NOMO-1 (cell line): ENCODE measurements at regions not wholly inside any gene's neighbourhood (a gene's known extent, or its start where the extent isn't known, plus 50 kb on each side); places are given as distances from the start of the nearest gene placed in this dataset.

ENCODE experiments used
- DNase-seq, 2 experiments: peaks; one replicate each; lab custom pipeline; 2025; ENCODE audit not compliant: unreplicated experiment in 2 of 2; lab: John Stamatoyannopoulos, UW

DNA sequence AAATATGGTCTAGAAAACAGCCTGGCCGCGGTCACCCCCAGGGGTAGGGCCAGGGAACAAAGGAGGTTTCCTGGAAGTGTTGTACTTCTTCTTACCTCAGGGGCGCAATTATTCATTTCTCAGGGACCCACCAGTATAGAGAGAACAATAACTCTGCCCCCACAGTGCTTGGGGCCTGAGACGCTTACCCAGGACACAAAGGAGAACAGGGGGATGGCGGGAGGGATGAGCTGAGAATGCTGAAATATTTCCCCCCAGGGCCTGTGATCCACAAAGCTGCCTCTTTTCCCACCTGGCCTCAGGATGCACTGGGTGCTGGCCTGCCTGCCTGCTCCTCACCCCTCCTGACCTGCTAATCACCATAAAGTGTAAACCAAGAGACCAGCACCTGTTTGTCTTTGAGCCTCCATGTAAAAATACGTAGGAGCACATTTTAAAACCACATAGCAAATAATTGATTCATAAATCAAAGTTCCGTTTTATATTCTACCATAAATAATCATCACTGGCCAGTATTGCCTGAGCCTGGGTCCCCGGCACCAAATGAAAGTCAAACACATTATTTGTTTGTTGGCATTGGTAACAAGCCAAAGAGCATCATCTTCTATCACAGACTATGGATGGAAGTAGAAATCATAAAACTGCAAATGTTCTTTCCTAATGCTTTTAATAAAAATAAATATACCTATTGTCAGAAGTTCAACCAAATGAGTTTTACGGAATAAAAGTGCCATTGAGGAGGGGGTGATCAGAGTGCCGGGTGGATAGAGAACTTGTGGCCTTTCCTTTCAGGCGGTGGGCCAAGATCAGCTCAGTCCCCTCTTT, 67.3 kb upstream of the RMDN2 start:
- DNase-seq: no peak

DNA sequence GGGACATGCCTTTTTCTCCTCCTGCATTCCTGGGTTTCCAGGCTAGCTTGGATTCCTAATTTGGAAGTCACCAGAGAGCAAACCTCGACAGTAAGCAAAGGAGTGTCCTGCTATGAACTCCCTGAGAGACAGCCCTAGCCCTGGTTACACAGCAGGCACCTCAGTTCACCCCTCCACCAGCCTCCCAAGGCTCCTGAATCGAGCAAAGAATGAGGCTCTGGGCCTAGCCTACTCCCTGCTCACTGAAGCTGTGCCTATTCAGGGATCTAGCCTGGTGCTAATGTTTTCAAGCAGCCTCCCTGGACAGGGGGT, 66.7 kb upstream of the RMDN2 start:
- DNase-seq: no peak

DNA sequence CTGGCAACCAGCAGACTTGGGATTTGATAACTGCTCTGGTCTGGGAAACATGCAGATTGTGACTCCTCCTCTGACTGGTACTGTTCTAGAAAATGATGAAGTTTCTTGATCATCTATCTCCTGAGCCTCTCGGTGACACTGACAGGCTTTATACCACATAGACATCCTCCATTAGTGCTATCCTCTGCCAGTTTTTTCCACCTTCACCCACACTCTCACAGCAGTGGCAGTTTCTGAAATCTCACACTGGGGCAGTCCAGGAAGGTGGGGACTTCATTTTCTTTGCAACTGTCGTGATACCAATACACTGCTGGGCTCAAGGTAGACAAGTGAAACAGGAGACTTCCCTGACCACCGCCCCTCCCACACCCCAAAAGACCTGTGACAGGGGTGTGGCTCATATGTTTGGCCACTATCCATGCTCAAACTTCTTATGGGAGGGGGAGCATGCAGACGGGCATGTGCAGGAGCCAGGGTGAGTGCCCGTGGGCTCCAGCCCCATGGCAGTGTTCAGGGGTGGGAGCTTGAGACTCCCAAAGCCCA, 66.3 kb upstream of the RMDN2 start:
- DNase-seq: no peak

DNA sequence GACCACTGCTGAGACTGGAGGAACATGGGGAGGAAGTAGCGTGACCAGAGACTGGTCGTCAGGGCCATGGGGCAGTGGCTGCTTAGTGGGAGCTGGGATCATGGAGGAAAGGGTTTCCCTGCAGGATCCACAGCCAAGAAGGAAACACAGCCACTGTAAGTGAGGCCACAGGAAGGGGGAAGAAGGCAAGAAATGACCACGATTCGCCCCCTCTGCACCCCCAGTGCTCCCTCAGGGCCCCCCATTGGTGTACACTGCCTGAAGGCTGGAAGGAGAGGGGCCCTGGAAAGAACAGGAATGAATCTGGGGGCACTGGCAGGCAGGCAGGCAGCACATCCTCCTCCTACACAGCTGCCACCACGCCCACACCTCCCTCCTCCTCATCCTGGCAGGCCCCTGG, 62.5 kb upstream of the RMDN2 start:
- DNase-seq: no peak

DNA sequence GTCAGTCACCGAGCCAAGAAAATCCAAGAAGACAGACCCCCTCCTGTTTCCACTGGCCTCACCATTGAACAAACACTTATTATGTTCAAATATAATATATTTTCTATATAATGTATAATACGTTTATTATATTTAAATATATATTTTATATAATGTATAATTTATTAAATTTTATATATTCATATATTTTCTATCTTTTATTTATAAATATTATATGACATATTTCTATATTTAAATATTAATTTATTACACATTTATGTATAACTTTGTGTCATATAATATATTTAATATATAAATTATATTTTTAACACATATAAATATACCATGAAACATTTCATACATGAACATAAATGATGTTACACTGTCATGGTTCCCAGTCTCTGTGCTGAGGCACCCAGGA, 60.9 kb upstream of the RMDN2 start:
- DNase-seq: no peak

DNA sequence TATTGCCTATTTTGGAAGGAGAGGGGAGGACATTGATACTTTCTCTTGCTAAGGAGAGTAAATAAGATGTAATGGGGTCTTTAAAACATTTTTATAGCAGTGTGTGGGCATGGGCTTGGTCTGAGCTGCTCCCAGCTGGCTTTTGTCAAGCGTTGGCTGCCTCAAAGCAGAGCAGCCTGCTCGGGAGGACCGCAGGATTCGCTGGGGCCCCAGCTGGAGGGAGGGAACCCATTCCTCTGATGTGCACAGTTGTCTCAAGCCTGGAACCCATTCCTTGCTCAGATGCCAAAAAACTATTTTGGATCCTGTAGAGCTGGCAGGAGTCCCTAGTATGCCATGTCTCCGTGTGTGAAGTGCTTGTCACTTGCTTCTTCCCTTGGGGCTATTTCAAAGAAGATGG, 59.4 kb upstream of the RMDN2 start:
- DNase-seq: no peak

DNA sequence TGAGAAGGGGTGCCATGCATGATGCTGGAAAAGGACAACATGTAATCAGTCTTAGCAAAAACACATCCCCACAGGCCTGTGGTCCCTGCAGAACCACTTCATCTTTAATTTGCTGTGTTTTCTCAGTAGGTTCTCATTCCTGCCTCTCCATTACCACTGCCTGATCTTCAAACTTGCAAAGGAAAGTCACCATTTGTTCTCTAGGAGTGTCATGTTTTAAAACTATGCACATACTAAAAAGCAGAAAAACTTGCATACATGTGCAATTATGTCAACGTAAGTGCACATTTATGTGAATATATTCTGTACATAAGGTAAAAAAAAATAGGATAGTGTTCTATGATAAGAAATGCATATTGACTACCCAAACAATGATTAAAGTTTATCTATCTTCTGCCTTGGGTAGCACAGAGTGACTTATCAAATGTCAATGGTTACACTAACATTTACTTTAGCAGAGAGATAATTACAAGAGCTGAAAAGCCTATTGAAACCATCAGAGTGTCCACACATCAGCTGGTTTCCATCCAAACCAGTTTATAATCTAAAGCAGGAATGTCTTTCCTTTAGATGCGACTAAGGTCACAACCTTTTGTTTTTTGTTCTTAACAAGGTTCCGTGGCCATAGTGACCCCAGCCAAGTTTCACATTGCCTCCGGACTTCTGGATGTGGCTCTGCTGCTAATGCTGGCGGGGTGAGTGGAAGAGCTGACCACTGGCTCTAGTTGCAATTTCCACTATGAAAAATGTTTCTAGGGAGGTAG, 58.7 kb upstream of the RMDN2 start:
- DNase-seq: no peak

DNA sequence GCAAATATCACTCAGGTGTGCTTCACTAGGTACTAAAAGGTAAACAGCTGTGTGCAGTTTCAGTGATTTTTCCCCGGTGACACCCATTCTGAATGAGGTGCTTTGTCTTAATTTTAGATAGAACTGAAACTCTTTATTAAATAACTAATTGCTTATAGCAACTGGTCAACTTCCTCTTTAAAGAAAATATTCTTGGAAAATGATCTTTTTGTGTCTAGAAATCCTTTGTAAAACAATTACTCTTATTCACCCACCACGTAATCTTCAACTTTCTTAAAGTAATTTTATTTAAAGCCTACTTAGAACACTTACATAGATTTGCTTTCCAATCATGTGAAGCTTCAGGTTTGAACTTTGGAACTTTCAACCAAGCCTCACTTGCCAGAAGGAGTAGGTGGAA, 57.9 kb upstream of the RMDN2 start:
- DNase-seq: no peak

DNA sequence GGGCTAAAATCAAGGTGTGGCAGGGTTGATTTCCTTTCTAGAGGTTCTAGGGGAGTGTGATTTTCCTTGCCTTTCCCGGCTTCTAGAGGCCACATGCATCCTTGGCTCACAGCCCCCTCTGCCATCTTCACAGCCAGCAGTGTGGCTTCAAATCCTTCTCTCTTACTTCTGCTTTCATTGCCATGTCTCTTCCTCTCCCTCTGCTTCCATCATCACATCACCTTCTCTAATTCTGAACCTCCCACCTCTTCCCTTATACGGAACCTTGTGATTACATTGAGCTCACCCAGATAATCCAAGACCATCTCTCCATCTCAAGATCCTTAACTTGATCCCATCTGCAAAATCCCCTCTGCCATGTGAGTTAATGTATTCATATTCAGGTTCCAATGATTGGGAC, 56.2 kb upstream of the RMDN2 start:
- peak; percentile 17 to 41 for DNase-seq

DNA sequence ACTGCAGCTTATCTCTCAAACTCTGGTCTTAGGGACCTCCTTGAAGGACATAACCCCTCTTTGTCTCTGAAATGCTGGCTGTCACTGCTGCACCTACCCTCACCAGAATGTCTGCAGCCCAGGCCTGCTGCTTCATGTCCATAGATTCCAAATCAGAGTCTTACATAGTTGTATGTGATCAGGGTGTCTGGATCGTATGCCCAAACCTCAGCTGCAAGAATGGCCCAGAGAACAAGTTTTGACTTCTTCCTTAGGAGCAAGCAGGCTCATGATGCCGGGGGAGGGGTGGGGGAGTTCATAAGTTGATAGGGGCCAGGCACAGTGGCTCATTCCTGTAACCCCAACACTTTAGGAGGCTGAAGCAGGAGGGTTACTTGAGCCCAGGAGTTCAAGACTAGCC, 55.8 kb upstream of the RMDN2 start:
- no peak for DNase-seq

DNA sequence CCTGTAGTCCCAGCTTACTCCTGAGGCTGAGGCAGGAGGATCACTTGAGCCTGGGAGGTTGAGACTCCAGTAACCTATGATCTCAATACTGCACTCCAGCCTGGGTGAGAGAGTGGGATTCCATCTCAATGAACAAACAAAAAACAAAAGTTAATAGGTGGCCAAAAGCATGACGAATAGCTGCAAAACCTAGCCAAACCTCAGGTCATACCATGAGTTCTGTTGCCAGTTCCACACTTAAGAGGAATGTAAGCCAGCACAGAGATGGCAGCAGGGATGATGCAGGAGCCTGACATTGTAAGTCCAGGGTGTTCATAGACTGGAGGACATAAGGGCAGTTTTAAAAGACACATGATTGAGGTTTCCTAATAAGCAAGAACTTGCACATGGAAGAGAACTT, 55.3 kb upstream of the RMDN2 start:
- no peak for DNase-seq

DNA sequence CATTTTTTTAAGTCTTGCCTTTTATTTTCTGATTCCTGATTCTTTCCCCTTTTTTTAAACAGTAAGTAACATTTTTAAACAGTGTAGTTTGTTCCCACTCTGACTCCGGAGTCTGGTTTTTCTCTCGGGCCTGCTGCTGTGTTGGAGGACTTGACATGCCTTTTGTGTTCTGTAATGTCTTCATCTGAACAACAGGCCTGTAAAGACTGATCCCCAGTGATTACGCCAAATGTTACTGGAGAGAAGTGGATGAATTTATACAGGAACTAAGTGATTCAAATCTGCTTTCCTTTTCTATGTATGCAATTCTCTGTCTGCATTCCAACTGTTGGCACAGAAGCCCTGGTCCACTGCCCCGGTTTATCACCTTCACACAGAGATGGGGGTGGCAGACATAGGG, 54.3 kb upstream of the RMDN2 start:
- DNase-seq: no peak

DNA sequence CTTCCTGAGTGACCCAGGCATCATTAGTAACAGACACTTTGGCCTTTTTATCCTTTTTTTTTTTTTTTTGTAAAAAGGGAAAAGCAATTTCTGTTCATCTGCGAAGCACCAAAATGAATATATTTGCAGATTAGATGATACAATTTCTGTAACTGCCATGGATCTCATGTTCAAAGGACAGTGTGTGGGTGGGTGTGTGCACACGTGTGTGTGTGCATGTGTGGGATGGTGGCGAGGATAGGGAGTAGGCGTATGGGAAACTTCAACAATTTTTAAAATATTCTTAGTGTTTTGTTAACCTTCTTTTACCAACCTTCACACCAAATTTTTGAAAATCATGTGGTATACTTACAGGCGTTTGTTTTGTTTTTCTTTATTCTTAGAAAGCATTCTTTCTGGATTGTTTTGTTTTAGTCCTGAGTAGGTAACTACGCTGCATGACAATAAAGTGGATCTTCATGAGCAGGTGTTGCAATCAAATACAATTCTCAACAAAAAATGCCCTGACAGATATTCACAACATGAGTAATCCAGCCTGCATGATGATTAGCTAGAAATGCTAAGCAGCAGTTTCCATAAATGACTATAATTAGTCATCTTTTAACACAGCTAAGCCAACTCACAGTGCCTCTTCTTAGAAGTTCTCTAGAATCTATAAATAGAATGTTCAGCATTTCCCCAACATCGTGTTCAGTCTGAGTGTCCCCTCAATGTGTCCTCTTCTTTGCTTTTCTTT, 53.5 kb upstream of the RMDN2 start:
- peak in 1 of 2 experiments; percentile 84 for DNase-seq

DNA sequence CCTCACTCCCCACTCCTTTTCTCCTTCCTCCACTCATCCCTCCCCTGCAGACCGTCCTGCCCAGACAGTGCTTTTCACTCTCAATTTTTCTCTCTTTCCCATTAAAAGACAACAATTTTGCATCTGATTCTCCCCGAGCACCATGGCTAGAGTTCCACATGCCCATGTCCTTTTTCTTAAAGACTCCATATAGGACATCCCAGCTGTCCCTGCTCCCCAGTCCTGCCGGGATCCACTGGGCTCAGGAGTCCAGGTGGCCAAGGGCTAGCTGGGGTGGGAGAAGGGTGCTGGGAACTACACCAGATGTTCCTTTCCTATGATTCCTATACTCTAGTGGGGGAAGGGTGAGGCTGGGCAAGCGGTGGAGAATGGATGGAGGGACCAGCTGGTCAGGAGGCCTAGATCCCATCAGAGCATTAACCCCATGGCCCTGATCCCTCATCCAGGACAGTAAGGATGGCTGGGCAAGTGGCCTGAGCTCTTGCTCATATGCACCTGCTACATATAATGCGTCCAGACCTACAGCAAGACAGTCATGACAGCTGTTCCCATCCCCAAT, 52.8 kb upstream of the RMDN2 start:
- DNase-seq: no peak

DNA sequence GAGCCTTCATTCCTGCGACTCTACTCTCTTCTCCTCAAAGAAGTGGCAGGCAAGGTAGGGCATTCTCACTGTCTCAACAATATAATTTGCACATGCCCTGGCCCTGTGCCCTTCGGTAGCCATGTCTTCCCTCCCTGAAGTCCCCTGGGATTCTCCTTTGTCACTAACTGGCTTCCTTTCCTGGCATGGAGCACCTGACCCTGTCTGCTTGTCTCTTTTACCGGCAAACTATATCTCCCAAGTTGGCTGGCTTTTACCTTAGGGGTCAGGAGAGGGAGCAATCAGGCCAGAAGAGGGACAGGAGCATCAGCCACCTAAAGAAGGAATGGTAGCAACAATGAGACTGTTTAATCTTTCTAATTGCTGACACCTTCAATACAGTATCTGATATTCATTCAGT, 51.9 kb upstream of the RMDN2 start:
- no peak for DNase-seq

DNA sequence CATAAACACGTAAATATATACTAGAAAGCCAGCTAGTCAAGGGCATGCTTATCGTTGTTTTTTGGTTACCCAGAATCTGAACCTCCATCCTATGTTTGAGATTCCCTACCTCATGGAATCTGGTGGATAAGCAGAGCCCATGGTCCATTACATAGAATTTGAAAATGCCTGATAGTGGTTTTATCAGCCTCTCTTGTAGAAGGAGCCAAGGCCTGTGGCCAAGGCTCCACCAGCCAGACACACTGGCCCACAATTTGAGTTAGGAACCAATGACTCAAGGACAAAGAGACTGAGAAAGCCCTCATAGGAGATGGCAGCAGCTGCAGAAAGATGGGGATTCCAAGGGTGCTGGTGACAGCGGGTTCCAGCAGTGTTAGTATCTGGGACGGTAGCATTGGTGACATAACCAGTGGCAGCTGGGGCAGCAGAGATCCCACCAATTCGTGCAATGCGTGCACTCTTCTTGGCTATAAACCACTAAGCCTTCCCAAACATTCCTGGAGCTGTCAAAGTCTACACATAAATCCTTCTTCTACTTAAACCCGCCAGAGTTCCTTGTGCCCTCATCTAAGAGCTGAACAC, 51.2 kb upstream of the RMDN2 start:
- DNase-seq: no peak

DNA sequence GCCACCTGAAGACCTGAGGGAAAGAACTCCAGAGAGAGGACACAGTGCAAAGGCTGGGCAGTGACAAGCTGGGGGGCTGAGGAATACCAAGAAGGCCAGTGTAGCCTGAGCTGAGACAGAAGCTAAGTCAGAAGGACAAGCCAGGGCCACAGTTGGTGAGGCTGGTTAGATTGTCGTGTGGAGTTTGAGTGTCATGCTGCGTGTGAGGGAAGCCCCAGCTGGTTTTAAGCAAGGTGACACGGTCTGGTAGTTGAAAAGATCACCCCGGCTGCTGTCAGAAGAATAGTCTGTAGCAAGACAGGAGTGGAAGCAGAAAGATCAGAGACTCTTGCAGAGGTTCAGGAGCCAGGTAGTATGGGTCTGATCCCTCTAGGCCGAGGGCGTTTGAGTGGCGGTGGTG, 50.6 kb upstream of the RMDN2 start:
- no peak for DNase-seq
